ENCODE measurements at regions not wholly inside any gene's neighbourhood (a gene's known extent, or its start where the extent isn't known, plus 50 kb on each side); places are given as distances from the start of the nearest gene placed in this dataset.

DNA sequence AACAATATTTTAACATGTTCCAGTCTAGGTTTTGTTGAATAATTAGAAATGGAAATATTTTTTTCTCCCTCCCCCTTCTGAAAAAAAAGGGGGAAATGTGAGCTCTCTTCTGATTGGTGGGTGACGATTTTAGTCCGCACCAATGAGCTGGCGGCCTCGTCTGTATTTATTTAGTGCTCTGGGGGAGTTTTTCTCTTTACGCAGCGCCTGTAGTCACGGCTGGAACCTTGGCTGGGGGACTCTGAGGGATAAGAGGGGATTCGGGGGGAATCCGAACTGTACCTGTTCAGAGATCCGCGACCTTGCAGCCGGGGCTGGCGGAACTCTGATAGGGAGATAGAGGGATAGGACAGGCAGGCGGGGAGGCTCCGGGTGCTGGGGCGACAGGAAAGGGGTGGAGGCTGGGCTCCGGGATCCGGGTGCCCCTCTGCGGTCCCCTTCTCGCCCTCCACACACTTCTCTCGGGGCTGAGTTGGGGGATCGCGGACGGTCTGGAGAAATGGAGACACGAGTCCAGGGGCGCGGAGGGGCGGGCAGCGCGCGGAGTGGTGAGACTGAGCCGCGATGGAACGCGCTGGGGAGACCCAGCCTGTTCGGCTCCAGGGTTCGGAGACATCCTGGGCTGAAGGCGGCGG, 99.7 kb upstream of the HSD17B12 start:
- no peak overlapping the region for H3K27ac ChIP-seq
- no peak for TF ChIP-seq CTCF (conservative IDR thresholded peaks at IDR 0.05)
- no peak for TF ChIP-seq ZFX (IDR thresholded peaks at IDR 0.05)

DNA sequence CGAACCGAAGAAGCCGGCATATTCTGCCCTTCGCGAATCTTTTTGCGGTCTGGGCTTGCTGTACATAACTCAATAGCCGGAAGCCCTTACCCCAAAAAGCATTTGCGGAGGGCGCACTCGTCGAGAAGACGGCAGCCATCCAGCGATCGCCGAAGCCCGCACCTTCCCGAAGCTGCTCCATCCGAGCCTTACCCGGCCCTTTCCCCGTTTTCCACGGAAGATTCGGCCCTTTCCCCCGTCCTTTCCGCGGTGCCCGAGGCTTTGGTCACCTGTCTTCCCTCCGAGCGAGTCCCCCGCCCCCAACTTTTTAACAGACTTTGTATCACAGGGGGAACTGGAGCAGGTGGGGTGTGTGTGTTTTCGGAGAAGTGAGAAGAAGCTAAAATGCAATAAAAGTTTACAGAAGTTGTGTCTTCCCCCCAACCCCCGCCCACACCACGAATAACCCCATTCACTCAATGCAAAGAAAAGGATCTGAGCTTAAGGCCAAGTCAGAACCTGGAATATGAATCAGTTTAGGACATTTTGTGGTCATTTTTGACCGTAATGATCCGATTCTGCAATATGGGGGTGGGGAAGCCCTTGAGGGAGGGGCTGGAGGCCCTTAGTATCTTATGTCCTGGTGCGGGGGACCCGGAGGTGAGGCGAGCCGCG, 99.0 kb upstream of the HSD17B12 start:
- no peak overlapping the region for H3K27ac ChIP-seq
- no peak for TF ChIP-seq ZFX (IDR thresholded peaks at IDR 0.05)
- no peak for TF ChIP-seq CTCF (conservative IDR thresholded peaks at IDR 0.05)

GRCh38 chr11:43582024-43582862, 98.3 kb upstream of the HSD17B12 start:
- no peak for TF ChIP-seq ZFX (IDR thresholded peaks at IDR 0.05)
- no peak for TF ChIP-seq CTCF (conservative IDR thresholded peaks at IDR 0.05)
- H3K27ac ChIP-seq: no peak overlapping the region

- H3K27ac ChIP-seq: no peak overlapping the region
- TF ChIP-seq CTCF (conservative IDR thresholded peaks at IDR 0.05) (no peak), ZFX (IDR thresholded peaks at IDR 0.05) (no peak)
These were observed 97.6 kb upstream of the HSD17B12 start for GRCh38 chr11:43582863-43583462.

DNA sequence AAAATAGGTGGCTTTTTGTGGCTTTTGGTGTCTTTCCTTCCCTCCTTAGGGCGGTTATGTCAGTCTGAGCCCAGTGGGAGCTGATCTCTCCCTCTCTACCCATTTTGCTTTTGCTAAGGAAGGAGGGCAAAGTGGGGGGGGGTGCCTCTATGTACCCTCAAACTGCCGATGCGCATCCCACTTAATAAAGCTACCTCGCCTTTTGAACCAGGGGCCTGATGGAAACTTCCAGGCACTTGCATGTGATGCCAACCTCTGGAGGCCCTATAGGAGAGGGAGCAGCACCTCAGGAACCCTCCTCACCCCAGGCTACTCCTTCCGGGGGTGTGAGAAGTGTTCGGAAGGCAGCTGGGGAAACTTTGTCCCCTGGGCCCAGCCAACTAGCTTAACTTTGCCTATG, 97.0 kb upstream of the HSD17B12 start:
- TF ChIP-seq ZFX (IDR thresholded peaks at IDR 0.05) (no peak), CTCF (conservative IDR thresholded peaks at IDR 0.05) (no peak)
- no peak overlapping the region for H3K27ac ChIP-seq

GRCh38 chr11:43585877-43586608, 94.5 kb upstream of the HSD17B12 start:
- no peak overlapping the region for H3K27ac ChIP-seq
- TF ChIP-seq ZFX (IDR thresholded peaks at IDR 0.05) (no peak), CTCF (conservative IDR thresholded peaks at IDR 0.05) (no peak)
